BE2C (cell line): ENCODE measurements at regions not wholly inside any gene's neighbourhood (a gene's known extent, or its start where the extent isn't known, plus 50 kb on each side); places are given as distances from the start of the nearest gene placed in this dataset.

ENCODE experiments used
- DNase-seq: peaks from one replicate; pipeline ENCODE4 v3.0.0-alpha.2; 2020
- H3K27me3 ChIP-seq: fragments of 250-450 bp; sonication (Bioruptor Pico); 2 replicates; pipeline ENCODE4 v1.5.1; 2020; ENCODE audit warnings: mild to moderate bottlenecking
- H3K36me3 ChIP-seq: fragments of 250-450 bp; sonication (Bioruptor Pico); 2 replicates; pipeline ENCODE4 v1.5.1; 2020; ENCODE audit warnings: mild to moderate bottlenecking
- H3K4me1 ChIP-seq: fragments of 250-450 bp; sonication (Bioruptor Pico); 2 replicates; pipeline ENCODE4 v1.5.1; 2020
- H3K4me3 ChIP-seq: 2 replicates; pipeline ENCODE4 v1.5.1; 2011; ENCODE audit warnings: low read depth, low read length
- H3K9me3 ChIP-seq: fragments of 250-450 bp; sonication (Bioruptor Pico); 2 replicates; pipeline ENCODE4 v1.5.1; 2020
- TF ChIP-seq, protein P1 (sequence below): IDR thresholded peaks from 2 replicates; pipeline ENCODE4 v1.5.1; 2012; ENCODE audit warnings: mild to moderate bottlenecking, low read depth, low read length

DNA sequence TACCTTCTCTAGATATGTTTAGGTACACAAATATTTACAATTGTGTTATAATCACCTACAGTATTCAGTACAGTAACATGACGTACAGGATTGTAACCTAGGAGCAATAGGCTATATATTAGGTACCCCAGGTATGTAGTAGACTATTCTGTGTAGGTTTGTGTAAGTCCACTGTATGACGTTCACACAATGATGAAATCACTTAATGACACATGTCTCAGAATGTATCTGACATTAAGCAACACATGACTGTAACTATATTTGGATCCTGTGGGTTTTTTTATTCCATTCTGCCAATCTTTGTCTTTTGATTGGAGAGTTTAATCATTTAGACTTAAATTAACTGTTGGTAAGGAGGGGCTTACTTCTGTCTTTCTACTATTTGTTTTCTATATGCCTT lies 52.1 kb downstream of the STYXL2 start:
- no peaks in the 10 kb centered on the region for H3K27me3 ChIP-seq
- no peaks in the 10 kb centered on the region for H3K36me3 ChIP-seq
- H3K9me3 ChIP-seq = no peaks in the 10 kb centered on the region
- 0 out of 2 replicates have a peak, but pooled peaks cover 1% of the 10 kb centered on the region for H3K4me1 ChIP-seq
- DNase-seq = no peak
- TF ChIP-seq, protein P1, sequence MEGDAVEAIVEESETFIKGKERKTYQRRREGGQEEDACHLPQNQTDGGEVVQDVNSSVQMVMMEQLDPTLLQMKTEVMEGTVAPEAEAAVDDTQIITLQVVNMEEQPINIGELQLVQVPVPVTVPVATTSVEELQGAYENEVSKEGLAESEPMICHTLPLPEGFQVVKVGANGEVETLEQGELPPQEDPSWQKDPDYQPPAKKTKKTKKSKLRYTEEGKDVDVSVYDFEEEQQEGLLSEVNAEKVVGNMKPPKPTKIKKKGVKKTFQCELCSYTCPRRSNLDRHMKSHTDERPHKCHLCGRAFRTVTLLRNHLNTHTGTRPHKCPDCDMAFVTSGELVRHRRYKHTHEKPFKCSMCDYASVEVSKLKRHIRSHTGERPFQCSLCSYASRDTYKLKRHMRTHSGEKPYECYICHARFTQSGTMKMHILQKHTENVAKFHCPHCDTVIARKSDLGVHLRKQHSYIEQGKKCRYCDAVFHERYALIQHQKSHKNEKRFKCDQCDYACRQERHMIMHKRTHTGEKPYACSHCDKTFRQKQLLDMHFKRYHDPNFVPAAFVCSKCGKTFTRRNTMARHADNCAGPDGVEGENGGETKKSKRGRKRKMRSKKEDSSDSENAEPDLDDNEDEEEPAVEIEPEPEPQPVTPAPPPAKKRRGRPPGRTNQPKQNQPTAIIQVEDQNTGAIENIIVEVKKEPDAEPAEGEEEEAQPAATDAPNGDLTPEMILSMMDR = no peak
- H3K4me3 ChIP-seq = no peak overlapping the region

DNA sequence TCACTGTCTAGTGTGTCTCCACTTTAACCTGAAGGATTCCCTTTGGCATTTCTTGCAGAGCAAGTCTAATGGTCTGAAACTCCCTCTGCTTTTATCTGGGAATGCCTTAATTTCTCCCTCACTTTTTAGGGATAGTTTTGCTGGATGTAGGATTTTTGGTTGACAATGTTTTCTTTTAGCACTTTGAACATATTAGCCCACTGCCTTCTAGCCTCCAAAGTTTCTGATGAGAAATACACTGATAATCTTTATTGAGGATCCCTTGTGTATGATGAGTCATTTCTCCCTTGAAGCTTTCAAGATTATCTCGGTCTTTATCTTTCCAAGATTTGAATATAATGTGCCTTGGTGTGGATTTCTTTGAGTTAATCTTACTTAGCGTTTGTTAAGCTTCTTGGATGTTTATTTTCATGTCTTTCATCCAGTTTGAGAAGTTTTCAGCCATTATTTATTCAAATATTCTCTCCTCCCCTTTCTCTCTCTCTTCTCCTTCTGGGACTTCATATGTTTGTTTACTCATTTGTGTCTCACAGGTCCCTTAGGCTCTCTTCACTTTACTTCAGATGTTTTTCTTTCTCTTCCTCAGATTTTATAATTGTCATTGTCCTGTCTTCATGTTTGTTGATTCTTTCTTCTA lies 53.1 kb downstream of the STYXL2 start:
- Histone ChIP-seq H3K4me3 (no peak overlapping the region), H3K27me3 (no peaks in the 10 kb centered on the region), H3K4me1 (no peaks in the 10 kb centered on the region), H3K9me3 (no peaks in the 10 kb centered on the region), H3K36me3 (no peaks in the 10 kb centered on the region)
- DNase-seq = no peak
- TF ChIP-seq, protein P1 = no peak

DNA sequence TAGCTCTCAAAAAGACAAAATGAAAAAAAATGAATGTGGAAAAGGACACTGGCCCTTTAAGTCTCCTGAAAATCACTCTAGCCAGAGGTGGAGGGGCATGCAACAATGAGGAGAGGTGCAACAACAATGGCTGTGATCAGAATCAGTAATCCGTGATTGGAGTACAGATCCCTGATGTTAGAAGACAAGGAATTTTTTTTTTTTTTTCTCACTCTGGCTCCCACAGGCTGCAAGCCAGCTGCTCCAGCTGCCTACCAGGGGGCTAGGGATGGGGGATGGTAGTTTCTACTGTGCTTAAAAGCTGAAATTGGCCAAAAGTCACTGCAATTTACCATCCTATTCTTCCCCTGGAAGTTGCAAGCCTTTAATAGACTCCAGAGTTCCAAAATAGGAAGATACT lies 54.5 kb downstream of the STYXL2 start:
- no peaks in the 10 kb centered on the region for H3K36me3 ChIP-seq
- DNase-seq = no peak
- H3K9me3 ChIP-seq = no peaks in the 10 kb centered on the region
- H3K4me3 ChIP-seq = no peak overlapping the region
- no peaks in the 10 kb centered on the region for H3K27me3 ChIP-seq
- no peaks in the 10 kb centered on the region for H3K4me1 ChIP-seq
- TF ChIP-seq, protein P1 = no peak

DNA sequence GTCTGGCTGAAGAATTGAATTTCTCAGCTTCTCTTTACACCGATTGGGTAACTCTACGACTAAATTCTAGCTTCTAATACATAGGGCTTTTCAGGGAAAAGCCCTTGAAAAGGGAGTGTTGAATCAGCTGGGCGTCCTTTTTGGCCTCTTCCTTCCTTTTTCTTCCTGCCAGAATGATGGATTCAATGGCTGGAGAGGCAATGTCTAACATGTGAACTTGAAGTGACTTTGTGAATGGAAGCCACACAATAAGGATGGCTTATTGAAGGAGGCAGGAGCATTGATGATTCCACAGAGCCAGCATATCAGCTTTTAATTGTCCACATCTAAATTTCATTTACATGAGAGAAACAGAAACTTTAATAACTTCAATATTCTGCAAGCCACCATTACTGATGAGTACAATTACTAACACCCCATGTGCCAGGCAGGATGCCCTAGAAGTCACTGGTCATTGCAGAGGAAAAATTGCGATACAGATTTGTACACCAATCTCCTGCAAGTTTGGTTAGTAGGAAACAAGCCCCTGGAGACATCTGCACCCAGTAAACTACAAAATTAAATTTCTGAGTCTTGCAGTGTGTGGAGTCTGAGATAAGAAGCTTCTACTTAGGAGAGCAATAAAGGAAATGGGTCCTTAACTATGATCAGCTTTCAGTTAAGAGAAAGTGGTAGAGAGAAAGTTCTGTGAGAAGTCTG lies 56.1 kb downstream of the STYXL2 start:
- H3K36me3 ChIP-seq = no peaks in the 10 kb centered on the region
- DNase-seq = no peak

DNA sequence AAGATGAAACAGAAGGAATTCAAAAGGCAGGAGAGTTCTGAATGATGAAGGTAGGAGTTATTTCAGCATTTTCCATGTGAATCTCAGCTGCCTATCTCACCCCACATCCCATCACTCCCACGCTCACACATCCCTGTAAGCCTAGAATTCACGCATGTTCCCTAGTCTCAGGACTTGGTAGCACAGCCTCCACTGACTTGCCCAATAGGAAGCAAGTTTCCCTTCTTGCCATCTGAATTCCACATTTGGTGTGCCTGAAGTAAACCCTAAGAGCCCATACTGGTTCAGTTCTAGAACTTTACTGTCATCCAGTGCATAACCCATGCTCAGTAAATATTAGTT lies 56.6 kb downstream of the STYXL2 start:
- Histone ChIP-seq H3K9me3 (no peaks in the 10 kb centered on the region), H3K27me3 (no peaks in the 10 kb centered on the region), H3K4me3 (no peak overlapping the region), H3K36me3 (no peaks in the 10 kb centered on the region), H3K4me1 (no peaks in the 10 kb centered on the region)
- no peak for DNase-seq
- TF ChIP-seq, protein P1 = no peak

More for the DNA sequence above, 56.1 kb downstream of the STYXL2 start:
- H3K4me3 ChIP-seq = no peak overlapping the region
- H3K9me3 ChIP-seq = no peaks in the 10 kb centered on the region
- no peaks in the 10 kb centered on the region for H3K27me3 ChIP-seq
- TF ChIP-seq, protein P1 = no peak
- H3K4me1 ChIP-seq = no peaks in the 10 kb centered on the region

DNA sequence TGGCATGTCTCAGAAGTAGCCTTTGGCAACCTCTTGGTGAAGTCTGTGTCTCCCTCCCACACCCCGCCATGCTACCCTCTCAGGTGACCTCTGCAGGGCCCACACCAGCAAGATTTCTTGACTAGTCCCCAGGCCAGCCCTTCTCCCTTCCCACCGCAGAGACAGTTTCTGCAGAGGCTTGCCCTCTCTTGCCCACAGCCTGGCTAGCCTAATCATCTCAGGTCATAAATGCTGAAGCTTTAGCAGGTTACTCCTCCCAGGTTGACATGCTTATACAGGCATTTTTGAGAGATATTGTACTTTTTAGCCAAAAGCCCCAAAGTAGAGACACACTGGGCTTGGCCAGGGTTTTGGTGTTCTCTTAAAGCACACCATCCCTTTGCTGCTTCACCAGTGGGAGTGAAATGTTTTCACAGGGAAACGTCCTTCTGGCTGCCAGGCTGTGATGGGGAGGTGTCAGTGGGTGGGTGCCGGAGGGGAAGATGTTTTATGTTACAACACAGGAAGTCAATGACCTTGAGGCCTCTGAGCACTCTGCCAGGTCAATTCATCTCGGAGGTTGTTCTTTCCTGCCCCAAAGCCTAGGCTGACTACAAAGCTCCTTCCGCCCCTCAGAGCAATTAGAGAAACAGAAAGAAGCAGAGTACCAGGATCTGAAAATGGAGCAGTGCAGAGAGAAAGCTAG lies 58.5 kb downstream of the STYXL2 start:
- Histone ChIP-seq H3K27me3 (no peaks in the 10 kb centered on the region), H3K4me1 (no peaks in the 10 kb centered on the region), H3K9me3 (no peaks in the 10 kb centered on the region), H3K4me3 (no peak overlapping the region), H3K36me3 (no peaks in the 10 kb centered on the region)
- no peak for DNase-seq
- TF ChIP-seq, protein P1 = no peak
